GM18867 (cell line): ENCODE measurements at regions not wholly inside any gene's neighbourhood (a gene's known extent, or its start where the extent isn't known, plus 50 kb on each side); places are given as distances from the start of the nearest gene placed in this dataset.
"Not testable (repeated sequence)": the region's sequence is repeated elsewhere in the genome, so short reads cannot be mapped to it uniquely, and the experiment has no call there.

Source experiments
- ATAC-seq: cut with Tn5 transposase; IDR thresholded peaks from one replicate; pipeline ENCODE4 v1.9.1; 2021; ENCODE audit warnings: mild to moderate bottlenecking, moderate library complexity; ENCODE audit not compliant: unreplicated experiment

- no peak for ATAC-seq
Observed at GRCh38 chr18:10241579-10241978, 212.9 kb upstream of the APCDD1 start.

GRCh38 chr18:10242936-10243680 lies 211.3 kb upstream of the APCDD1 start:
- no peak for ATAC-seq

DNA sequence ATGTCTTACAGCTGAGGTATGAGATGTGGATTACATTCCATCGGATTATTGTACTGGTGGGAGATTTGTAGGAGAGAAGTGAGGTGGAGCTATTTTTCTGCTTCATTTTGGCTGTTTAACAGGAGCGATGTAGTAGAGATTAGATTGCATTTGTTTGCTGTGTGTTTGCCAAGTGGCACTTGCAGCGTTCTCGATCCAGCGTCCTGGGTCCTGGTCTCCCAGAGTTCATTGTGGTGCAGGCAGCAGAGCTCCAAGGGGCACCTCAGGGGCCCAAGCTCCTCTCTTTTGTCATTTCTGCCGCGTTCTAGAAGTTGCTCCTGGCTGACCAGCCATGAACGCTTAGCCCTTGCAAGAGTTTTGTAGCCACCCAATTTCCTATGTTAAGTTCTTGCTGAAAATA lies 210.1 kb upstream of the APCDD1 start:
- ATAC-seq: no peak

DNA sequence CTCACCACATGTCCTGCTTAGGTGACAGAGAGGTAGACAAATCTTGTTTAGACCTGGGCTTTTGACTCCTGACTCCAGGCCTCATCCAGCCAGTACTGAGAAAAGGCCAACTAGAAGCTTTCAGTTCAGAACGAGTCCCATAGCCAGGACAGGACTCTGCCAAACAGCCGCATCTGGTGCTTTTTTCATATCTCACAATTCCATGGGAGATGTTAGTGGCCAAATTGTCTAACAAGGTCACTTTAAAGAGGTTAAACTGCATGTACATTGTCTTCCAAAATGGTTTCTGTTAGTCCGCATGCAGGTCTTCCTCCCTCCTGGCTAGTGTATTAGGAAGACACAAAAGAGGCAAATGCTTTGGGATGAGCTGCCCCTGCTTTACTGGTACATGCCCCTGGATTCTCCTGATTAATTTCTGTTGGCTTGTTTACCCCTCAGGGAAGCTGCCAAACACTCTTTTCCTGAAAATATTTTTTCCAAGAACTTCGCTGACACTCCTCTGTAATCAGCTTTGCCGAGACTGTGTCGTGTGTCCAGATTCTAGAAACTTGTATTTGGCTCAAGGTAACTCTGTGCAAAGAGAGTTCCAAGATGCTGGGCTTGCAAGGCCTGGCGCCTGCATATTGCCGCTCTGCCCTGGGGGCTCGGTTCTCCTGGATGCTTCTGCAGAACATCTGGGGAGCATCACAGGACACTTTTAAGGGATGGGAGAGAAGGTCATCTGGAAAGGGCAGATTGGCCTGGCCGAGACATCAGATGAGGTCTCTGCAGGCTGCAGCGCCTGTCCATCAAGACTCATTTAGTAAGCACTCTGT lies 209.2 kb upstream of the APCDD1 start:
- ATAC-seq: no peak

DNA sequence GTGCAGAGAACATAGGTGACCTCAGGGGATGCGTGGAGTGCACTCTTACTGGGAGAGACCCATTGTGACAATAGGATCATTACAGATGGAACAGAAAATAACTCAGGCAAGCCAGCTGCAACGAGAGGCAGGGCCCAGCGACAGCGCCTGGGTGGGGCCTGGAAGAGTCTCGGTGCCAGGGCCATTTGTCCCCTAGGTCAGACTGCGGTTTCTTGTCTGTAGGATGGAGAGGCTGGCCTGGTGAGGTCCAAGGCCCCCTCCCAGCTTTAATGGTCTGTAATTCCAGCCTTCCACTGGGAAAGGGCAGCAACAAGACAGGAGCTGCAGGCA lies 208.6 kb upstream of the APCDD1 start:
- ATAC-seq: no peak

- no peak for ATAC-seq
Observed at GRCh38 chr18:10247021-10247741, 207.3 kb upstream of the APCDD1 start.

GRCh38 chr18:10247742-10248082 lies 206.7 kb upstream of the APCDD1 start:
- no peak for ATAC-seq

DNA sequence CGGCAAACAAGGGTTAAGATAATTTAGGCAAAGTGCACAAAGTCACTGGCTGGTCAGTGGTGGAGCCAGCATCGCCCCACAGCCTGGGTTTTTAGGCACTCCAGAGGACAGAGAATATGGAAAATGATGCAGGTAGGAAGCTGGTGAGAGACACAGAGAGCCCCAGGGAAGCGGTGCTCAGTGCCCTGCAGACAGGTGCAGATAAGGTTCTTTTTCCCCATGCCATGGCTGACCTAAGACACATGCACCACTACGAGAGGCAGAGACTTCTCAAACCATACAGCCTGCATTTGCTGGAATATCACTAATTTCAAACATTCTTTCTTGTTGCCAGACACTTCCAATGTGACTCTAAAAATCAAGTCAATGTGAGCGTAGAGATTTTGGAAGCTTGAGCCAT lies 205.7 kb upstream of the APCDD1 start:
- no peak for ATAC-seq

DNA sequence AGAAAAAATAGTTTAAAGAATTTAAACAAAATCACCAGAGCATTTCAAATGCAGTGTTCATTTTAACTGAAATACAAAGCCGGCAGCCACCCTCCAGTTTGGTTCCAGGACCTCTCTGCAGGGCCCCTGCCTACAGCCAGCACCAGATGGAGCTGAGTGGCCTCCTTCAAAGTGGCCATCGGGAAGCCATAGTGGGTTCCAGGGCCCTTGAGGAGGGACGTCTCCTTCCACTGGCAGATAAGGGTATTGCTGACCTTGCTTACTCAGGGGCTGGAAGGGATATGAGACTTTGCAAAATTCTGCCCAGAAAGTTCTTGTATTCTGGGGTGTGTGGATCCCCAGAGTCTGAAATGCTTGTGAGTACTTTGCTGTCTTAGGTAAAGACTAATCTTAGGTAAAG lies 205.2 kb upstream of the APCDD1 start:
- no peak for ATAC-seq

- no peak for ATAC-seq
Observed at GRCh38 chr18:10249801-10250200, 204.6 kb upstream of the APCDD1 start.

GRCh38 chr18:10252494-10252893 lies 201.9 kb upstream of the APCDD1 start:
- no peak for ATAC-seq

GRCh38 chr18:10252952-10253705 lies 201.3 kb upstream of the APCDD1 start:
- no peak for ATAC-seq

- not testable (repeated sequence) for ATAC-seq
Observed at GRCh38 chr18:10256276-10256675, 198.2 kb upstream of the APCDD1 start.

- no peak for ATAC-seq
Observed at GRCh38 chr18:10258836-10259474, 195.5 kb upstream of the APCDD1 start.

GRCh38 chr18:10259901-10260300 lies 194.5 kb upstream of the APCDD1 start:
- no peak for ATAC-seq

- no peak for ATAC-seq
Observed at GRCh38 chr18:10261344-10262276, 192.8 kb upstream of the APCDD1 start.

DNA sequence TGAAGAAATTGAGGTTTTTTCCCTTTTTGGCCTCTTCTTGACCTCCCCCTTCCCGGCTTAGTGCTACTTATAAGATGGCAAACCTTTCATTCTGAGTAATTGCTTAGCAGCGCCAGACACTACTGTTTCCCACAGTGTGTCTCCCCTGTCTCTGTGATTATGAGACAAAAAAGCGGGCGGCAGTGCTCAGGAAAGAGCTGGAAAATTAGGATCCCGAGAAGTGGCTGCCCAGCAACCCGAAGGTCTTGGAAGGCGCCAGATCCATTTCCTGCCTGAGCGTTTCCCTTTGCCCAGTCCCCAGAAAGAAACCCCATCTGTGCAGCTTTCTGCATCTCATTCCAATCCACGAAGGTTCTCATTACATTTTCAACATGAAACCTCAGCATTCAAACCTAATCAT lies 191.9 kb upstream of the APCDD1 start:
- no peak for ATAC-seq

GRCh38 chr18:10264260-10264659 lies 190.2 kb upstream of the APCDD1 start:
- ATAC-seq: no peak

GRCh38 chr18:10265560-10266333 lies 188.7 kb upstream of the APCDD1 start:
- ATAC-seq: no peak
